ENCODE measurements at regions not wholly inside any gene's neighbourhood (a gene's known extent, or its start where the extent isn't known, plus 50 kb on each side); places are given as distances from the start of the nearest gene placed in this dataset.

- no peak overlapping the region for H3K4me3 ChIP-seq (ENCODE audit: low read depth, low read length)
- no peak for DNase-seq (ENCODE audit: low read depth)
- no peak for TF ChIP-seq CTCF (IDR thresholded peaks at IDR 0.05; ENCODE audit: low read depth, low read length, missing control alignments)
- in situ Hi-C loops (cut with HindIII; ENCODE audit: low sequenced_read_pairs): no loop called here
Measured at GRCh38 chr4:115866364-115866896, 753.0 kb upstream of the NDST4 start.

GRCh38 chr4:115865736-115866135 lies 752.3 kb upstream of the NDST4 start:
- in situ Hi-C loops (cut with HindIII; ENCODE audit: low sequenced_read_pairs): no loop called here
- TF ChIP-seq CTCF (IDR thresholded peaks at IDR 0.05; ENCODE audit: low read depth, low read length, missing control alignments): no peak
- DNase-seq (ENCODE audit: low read depth): peak; percentile 19
- H3K4me3 ChIP-seq (ENCODE audit: low read depth, low read length): no peak overlapping the region

GRCh38 chr4:115852767-115853091 lies 739.3 kb upstream of the NDST4 start:
- TF ChIP-seq CTCF (IDR thresholded peaks at IDR 0.05; ENCODE audit: low read depth, low read length, missing control alignments): no peak
- in situ Hi-C loops (cut with HindIII; ENCODE audit: low sequenced_read_pairs): no loop called here
- no peak overlapping the region for H3K4me3 ChIP-seq (ENCODE audit: low read depth, low read length)
- DNase-seq (ENCODE audit: low read depth): no peak

GRCh38 chr4:115851918-115852766 lies 738.7 kb upstream of the NDST4 start:
- DNase-seq (ENCODE audit: low read depth): peak; percentile 22
- in situ Hi-C loops (cut with HindIII; ENCODE audit: low sequenced_read_pairs): no loop called here
- no peak overlapping the region for H3K4me3 ChIP-seq (ENCODE audit: low read depth, low read length)
- peak; percentile 59 for TF ChIP-seq CTCF (IDR thresholded peaks at IDR 0.05; ENCODE audit: low read depth, low read length, missing control alignments)

GRCh38 chr4:115850799-115851509 lies 737.5 kb upstream of the NDST4 start:
- no peak overlapping the region for H3K4me3 ChIP-seq (ENCODE audit: low read depth, low read length)
- no peak for DNase-seq (ENCODE audit: low read depth)
- in situ Hi-C loops (cut with HindIII; ENCODE audit: low sequenced_read_pairs): no loop called here
- TF ChIP-seq CTCF (IDR thresholded peaks at IDR 0.05; ENCODE audit: low read depth, low read length, missing control alignments): no peak

- no peak overlapping the region for H3K4me3 ChIP-seq (ENCODE audit: low read depth, low read length)
- in situ Hi-C loops (cut with HindIII; ENCODE audit: low sequenced_read_pairs): no loop called here
- no peak for DNase-seq (ENCODE audit: low read depth)
- no peak for TF ChIP-seq CTCF (IDR thresholded peaks at IDR 0.05; ENCODE audit: low read depth, low read length, missing control alignments)
Measured at GRCh38 chr4:115844180-115844579, 730.8 kb upstream of the NDST4 start.
